ENCODE measurements at regions not wholly inside any gene's neighbourhood (a gene's known extent, or its start where the extent isn't known, plus 50 kb on each side); places are given as distances from the start of the nearest gene placed in this dataset.

DNA sequence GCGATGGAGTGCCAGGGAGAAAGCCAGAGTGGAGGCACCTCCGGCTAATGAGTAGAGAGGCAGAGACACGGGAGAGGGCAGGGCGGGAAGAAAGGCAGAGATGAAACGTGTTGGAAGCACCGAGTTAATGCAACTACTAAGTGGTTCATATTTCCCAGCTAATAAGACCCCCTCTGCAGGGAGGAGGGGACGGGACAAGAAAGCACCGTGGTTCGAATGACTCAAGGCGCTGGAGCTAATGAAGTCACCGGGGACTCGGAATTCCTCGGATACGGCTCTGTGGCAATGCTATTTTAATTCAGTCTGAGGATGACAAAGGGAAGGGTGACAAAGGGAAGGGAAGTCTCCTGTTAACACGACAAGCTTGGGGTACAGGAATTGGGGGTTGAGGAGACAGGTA, 54.5 kb upstream of the RAPGEF1 start:
- TF ChIP-seq, protein P1, sequence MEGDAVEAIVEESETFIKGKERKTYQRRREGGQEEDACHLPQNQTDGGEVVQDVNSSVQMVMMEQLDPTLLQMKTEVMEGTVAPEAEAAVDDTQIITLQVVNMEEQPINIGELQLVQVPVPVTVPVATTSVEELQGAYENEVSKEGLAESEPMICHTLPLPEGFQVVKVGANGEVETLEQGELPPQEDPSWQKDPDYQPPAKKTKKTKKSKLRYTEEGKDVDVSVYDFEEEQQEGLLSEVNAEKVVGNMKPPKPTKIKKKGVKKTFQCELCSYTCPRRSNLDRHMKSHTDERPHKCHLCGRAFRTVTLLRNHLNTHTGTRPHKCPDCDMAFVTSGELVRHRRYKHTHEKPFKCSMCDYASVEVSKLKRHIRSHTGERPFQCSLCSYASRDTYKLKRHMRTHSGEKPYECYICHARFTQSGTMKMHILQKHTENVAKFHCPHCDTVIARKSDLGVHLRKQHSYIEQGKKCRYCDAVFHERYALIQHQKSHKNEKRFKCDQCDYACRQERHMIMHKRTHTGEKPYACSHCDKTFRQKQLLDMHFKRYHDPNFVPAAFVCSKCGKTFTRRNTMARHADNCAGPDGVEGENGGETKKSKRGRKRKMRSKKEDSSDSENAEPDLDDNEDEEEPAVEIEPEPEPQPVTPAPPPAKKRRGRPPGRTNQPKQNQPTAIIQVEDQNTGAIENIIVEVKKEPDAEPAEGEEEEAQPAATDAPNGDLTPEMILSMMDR (IDR thresholded peaks at IDR 0.05): no peak
- TF ChIP-seq RCOR1 (IDR thresholded peaks at IDR 0.05; ENCODE audit: low read length) (no peak), RXRA (IDR thresholded peaks at IDR 0.05; ENCODE audit: borderline replicate concordance, low read depth) (no peak), MAX (IDR thresholded peaks at IDR 0.05; ENCODE audit: low read depth) (no peak), ZBTB33 (IDR thresholded peaks at IDR 0.05; ENCODE audit: borderline replicate concordance, low read depth) (no peak), RFX5 (IDR thresholded peaks at IDR 0.05; ENCODE audit: low read length) (no peak), USF2 (IDR thresholded peaks at IDR 0.05; ENCODE audit: borderline replicate concordance, low read depth, low read length) (no peak), FOSL2 (IDR thresholded peaks at IDR 0.05; ENCODE audit: borderline replicate concordance, low read depth) (no peak), RAD21 (IDR thresholded peaks at IDR 0.05; ENCODE audit: low read length) (no peak), USF1 (IDR thresholded peaks at IDR 0.05; ENCODE audit: borderline replicate concordance, low read depth) (no peak)
- TF ChIP-seq, protein P2, sequence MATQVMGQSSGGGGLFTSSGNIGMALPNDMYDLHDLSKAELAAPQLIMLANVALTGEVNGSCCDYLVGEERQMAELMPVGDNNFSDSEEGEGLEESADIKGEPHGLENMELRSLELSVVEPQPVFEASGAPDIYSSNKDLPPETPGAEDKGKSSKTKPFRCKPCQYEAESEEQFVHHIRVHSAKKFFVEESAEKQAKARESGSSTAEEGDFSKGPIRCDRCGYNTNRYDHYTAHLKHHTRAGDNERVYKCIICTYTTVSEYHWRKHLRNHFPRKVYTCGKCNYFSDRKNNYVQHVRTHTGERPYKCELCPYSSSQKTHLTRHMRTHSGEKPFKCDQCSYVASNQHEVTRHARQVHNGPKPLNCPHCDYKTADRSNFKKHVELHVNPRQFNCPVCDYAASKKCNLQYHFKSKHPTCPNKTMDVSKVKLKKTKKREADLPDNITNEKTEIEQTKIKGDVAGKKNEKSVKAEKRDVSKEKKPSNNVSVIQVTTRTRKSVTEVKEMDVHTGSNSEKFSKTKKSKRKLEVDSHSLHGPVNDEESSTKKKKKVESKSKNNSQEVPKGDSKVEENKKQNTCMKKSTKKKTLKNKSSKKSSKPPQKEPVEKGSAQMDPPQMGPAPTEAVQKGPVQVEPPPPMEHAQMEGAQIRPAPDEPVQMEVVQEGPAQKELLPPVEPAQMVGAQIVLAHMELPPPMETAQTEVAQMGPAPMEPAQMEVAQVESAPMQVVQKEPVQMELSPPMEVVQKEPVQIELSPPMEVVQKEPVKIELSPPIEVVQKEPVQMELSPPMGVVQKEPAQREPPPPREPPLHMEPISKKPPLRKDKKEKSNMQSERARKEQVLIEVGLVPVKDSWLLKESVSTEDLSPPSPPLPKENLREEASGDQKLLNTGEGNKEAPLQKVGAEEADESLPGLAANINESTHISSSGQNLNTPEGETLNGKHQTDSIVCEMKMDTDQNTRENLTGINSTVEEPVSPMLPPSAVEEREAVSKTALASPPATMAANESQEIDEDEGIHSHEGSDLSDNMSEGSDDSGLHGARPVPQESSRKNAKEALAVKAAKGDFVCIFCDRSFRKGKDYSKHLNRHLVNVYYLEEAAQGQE (IDR thresholded peaks at IDR 0.05; ENCODE audit: low read depth, low read length): no peak
